Activated T-helper 17 cell treated with anti-CD3 and anti-CD28 coated beads, Interleukin-2, amount 50 U/mL, for 72 hours (primary cell): ENCODE measurements at regions not wholly inside any gene's neighbourhood (a gene's known extent, or its start where the extent isn't known, plus 50 kb on each side); places are given as distances from the start of the nearest gene placed in this dataset.
A peak's percentile ranks its signal among the peaks of the same experiment; 100 is the strongest.
"Not testable (repeated sequence)": the region's sequence is repeated elsewhere in the genome, so short reads cannot be mapped to it uniquely, and the experiment has no call there.

ENCODE experiments used
- ATAC-seq: fragments of 150-1000 bp; cut with Tn5 transposase; replicated peaks from 2 replicates; pipeline ENCODE4 v1.10.0; 2021; ENCODE audit warnings: mild to moderate bottlenecking, moderate library complexity
- H3K27ac Mint-ChIP-seq: one replicate; pipeline ENCODE4 v1.8.0; 2022; ENCODE audit warnings: mixed read lengths
- H3K27me3 Mint-ChIP-seq: one replicate; pipeline ENCODE4 v1.8.0; 2022; ENCODE audit warnings: mixed read lengths
- H3K36me3 Mint-ChIP-seq: one replicate; pipeline ENCODE4 v1.8.0; 2022; ENCODE audit warnings: low read depth, mild to moderate bottlenecking, mixed read lengths
- H3K4me1 Mint-ChIP-seq: one replicate; pipeline ENCODE4 v1.8.0; 2022; ENCODE audit warnings: mixed read lengths
- H3K4me3 Mint-ChIP-seq: one replicate; pipeline ENCODE4 v1.8.0; 2022; ENCODE audit warnings: mild to moderate bottlenecking, mixed read lengths
- H3K9me3 Mint-ChIP-seq: one replicate; pipeline ENCODE4 v1.8.0; 2022; ENCODE audit warnings: mixed read lengths

- no peak overlapping the region for H3K4me3 Mint-ChIP-seq
- ATAC-seq = no peak
- H3K27ac Mint-ChIP-seq = no peak overlapping the region
- H3K4me1 Mint-ChIP-seq = no peaks in the 10 kb centered on the region
- peaks cover 16% of the 10 kb centered on the region for H3K27me3 Mint-ChIP-seq
- H3K9me3 Mint-ChIP-seq = no peaks in the 10 kb centered on the region
- H3K36me3 Mint-ChIP-seq = no peaks in the 10 kb centered on the region
These were observed 332.3 kb downstream of the TMEM121 start for GRCh38 chr14:105858676-105859025.

- not testable (repeated sequence) for H3K4me3 Mint-ChIP-seq, H3K4me1 Mint-ChIP-seq, ATAC-seq, H3K9me3 Mint-ChIP-seq, H3K36me3 Mint-ChIP-seq, H3K27ac Mint-ChIP-seq
- H3K27me3 Mint-ChIP-seq = peaks cover 16% of the 10 kb centered on the region
These were observed 332.8 kb downstream of the TMEM121 start for GRCh38 chr14:105859073-105859716.

DNA sequence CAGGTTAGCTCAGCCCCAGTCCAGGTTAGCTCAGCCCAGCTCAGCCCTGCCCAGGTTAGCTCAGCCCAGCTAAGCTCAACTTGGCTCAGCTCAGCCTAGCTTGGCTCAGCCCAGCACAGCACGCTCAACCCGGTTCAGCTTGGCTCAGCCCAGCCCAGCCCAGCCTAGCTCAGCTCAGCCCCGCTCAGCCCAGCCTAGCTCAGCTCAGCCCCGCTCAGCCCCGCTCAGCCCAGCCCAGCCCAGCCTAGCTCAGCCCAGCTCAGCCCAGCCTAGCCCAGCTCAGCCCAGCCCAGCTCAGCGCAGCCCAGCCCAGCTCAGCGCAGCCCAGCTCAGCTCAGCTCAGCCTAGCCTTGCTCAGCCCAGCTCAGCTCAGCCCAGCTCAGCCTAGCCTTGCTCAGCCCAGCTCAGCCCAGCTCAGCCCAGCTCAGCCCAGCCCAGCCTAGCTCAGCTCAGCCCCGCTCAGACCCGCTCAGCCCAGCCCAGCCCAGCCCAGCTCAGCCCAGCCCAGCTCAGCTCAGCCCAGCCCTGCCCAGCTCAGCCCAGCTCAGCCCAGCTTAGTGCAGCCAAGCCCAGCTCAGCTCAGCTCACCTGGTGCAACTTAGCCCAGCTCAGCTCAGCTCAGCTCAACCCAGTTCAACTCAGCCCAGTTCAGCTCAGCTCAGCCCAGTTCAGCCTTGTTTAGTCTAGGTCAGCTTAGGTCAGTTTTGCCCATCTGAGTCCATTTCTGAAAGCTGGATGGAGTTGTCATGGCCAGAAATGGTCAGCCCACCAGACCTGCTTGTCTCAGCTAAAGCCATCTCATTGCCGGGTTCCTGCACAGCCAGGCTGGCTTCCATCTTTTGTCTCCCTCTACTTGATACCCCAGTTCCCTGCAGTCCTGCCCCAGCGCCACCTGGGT lies 333.6 kb downstream of the TMEM121 start:
- H3K27me3 Mint-ChIP-seq = peaks cover 16% of the 10 kb centered on the region
- peak; percentile 22 for ATAC-seq
- H3K27ac Mint-ChIP-seq = no peak overlapping the region
- no peaks in the 10 kb centered on the region for H3K9me3 Mint-ChIP-seq
- H3K36me3 Mint-ChIP-seq = no peaks in the 10 kb centered on the region
- H3K4me3 Mint-ChIP-seq = no peak overlapping the region
- H3K4me1 Mint-ChIP-seq = no peaks in the 10 kb centered on the region

DNA sequence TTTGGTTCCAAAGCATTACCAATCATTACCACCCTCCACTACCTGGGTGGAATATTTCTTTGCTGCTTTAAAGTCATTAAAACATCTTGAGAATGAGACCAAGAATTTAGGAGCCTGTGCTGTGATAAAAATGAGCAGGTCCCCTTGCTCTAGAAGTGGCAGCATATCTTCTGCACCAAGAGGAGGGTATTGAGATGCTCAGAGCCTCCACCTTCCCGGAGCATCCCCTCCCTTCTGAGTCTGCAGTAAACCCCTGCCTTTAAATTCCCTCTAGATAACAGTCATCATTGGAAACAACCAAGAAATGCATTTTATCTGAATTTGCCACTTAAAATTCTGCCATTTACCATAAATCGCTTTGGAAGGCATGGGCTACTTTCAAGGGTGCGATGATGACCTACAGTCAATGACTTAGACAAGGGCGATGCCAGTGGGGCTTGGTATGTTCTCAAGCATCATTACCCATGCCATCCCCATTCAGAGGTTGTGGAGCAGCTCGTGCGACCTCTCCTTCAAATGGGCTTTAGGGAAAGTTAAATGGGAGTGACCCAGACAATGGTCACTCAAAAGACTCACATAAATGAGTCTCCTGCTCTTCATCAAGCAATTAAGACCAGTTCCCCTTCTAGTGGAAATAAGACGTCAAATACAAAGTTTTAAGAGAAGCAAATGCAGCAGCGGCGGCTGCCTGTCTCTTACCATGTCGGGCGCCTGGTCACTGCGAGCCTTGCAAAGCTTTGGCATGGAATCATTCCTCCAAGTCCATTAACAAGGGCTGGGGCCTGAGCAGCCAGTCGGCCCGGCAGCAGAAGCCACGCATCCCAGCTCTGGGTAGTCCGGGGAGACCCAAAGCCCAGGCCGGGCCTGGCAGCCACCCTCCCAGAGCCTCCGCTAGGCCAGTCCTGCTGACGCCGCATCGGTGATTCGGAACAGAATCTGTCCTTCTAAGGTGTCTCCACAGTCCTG lies 334.5 kb downstream of the TMEM121 start:
- no peaks in the 10 kb centered on the region for H3K36me3 Mint-ChIP-seq
- peaks cover 14% of the 10 kb centered on the region for H3K27me3 Mint-ChIP-seq
- H3K4me3 Mint-ChIP-seq = peak overlapping the region; percentile 47
- H3K4me1 Mint-ChIP-seq = no peaks in the 10 kb centered on the region
- no peaks in the 10 kb centered on the region for H3K9me3 Mint-ChIP-seq
- no peak for ATAC-seq
- no peak overlapping the region for H3K27ac Mint-ChIP-seq

- Mint-ChIP-seq H3K27ac (no peak overlapping the region), H3K9me3 (no peaks in the 10 kb centered on the region), H3K36me3 (no peaks in the 10 kb centered on the region), H3K4me3 (peak overlapping the region; percentile 47), H3K4me1 (no peaks in the 10 kb centered on the region), H3K27me3 (peaks cover 13% of the 10 kb centered on the region)
- peak; percentile 57 for ATAC-seq
These were observed 335.6 kb downstream of the TMEM121 start for GRCh38 chr14:105861985-105862465.

GRCh38 chr14:105862581-105863239 lies 336.3 kb downstream of the TMEM121 start:
- Mint-ChIP-seq H3K27ac (no peak overlapping the region), H3K4me1 (no peaks in the 10 kb centered on the region), H3K36me3 (no peaks in the 10 kb centered on the region), H3K9me3 (no peaks in the 10 kb centered on the region), H3K27me3 (peaks cover 13% of the 10 kb centered on the region), H3K4me3 (no peak overlapping the region)
- ATAC-seq = no peak

GRCh38 chr14:105863296-105864108 lies 337.1 kb downstream of the TMEM121 start:
- no peak overlapping the region for H3K27ac Mint-ChIP-seq
- H3K27me3 Mint-ChIP-seq = peaks cover 13% of the 10 kb centered on the region
- no peaks in the 10 kb centered on the region for H3K4me1 Mint-ChIP-seq
- no peaks in the 10 kb centered on the region for H3K9me3 Mint-ChIP-seq
- no peak for ATAC-seq
- H3K4me3 Mint-ChIP-seq = no peak overlapping the region
- H3K36me3 Mint-ChIP-seq = no peaks in the 10 kb centered on the region

- Mint-ChIP-seq H3K27me3 (peaks cover 13% of the 10 kb centered on the region), H3K27ac (no peak overlapping the region), H3K4me1 (no peaks in the 10 kb centered on the region), H3K4me3 (no peak overlapping the region), H3K9me3 (no peaks in the 10 kb centered on the region), H3K36me3 (no peaks in the 10 kb centered on the region)
- no peak for ATAC-seq
These were observed 337.7 kb downstream of the TMEM121 start for GRCh38 chr14:105864116-105864515.

DNA sequence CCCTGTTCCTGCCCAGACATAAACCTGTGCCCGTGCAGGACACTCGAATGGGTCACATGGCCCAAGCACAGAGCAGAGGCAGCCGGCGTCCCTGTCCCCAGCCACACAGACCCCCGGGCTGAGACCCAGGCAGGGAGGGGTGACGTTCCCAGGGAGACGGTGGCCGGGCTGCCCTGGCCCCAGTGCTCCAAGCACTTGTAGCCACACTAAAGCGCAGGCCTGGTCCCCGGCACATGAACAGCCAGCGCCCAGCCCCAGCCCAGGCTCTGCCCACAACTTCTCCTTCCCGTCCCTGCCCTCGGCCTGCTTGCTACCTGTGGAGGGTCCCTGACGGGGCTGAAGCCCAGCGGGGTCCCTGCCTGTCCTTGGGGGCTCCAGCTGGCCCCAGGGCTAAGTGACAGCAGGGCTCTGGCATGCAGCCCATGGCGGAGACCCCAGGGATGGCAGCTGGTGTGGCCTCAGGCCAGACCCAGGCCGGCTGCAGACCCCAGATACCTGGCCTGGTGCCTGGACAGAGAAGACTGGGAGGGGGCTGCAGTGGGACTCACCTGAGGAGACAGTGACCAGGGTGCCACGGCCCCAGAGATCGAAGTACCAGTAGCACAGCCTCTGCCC lies 338.4 kb downstream of the TMEM121 start:
- ATAC-seq = no peak
- Mint-ChIP-seq H3K4me1 (no peaks in the 10 kb centered on the region), H3K9me3 (no peaks in the 10 kb centered on the region), H3K36me3 (no peaks in the 10 kb centered on the region), H3K27ac (no peak overlapping the region), H3K4me3 (no peak overlapping the region), H3K27me3 (peaks cover 13% of the 10 kb centered on the region)

GRCh38 chr14:105865266-105865903 lies 339.0 kb downstream of the TMEM121 start:
- H3K36me3 Mint-ChIP-seq = no peaks in the 10 kb centered on the region
- ATAC-seq = no peak
- no peak overlapping the region for H3K27ac Mint-ChIP-seq
- H3K9me3 Mint-ChIP-seq = no peaks in the 10 kb centered on the region
- no peak overlapping the region for H3K4me3 Mint-ChIP-seq
- H3K27me3 Mint-ChIP-seq = peaks cover 11% of the 10 kb centered on the region
- no peaks in the 10 kb centered on the region for H3K4me1 Mint-ChIP-seq

DNA sequence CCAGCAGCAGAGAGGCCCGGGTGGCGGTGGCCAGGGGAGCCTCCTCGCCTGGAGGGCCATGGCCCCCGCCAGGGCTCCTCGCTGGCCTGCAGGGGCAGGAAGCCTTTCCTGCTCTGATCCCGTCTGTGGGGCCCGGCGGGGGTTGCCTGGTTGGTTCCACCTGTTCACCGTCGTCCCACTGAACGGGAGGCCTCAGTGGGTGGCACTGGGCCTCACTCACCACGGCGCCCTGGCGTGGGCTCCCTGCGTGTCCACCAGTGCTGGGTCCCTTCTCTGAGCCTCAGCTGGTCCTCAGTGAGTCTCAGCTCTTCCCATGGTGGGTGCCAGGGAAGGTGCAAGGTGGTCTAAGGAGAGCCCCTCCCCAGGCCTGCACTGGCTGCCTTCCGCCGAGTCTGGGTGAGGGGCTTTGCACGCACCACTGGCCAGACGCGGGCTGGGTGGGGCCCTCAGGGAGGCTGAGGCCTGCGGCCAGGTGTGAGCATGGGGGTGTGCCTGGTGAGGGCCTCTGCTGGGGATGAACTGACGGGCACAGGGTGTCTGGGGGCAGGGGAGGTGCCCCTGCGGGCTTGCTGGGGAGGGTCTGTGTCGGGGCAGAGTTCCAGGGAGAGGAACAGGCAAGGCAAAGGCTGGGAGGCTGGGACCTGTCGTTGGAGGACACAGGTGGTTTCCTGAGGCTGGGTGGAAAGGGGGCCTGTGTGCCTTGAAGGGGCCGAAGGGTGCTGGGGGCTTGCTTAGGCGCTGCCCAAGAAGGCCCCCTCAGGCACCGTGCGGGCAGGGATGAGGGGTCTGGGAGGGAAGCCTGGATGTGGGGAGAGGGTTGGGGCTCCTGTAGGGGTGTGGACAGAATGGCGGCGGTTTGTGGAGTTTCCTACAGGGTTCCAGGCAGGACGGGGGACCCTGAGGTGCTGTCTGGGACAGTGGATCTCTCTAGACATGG lies 339.8 kb downstream of the TMEM121 start:
- Mint-ChIP-seq H3K27ac (no peak overlapping the region), H3K36me3 (no peaks in the 10 kb centered on the region), H3K27me3 (peaks cover 5% of the 10 kb centered on the region), H3K4me3 (no peak overlapping the region), H3K4me1 (no peaks in the 10 kb centered on the region), H3K9me3 (no peaks in the 10 kb centered on the region)
- no peak for ATAC-seq

- no peaks in the 10 kb centered on the region for H3K9me3 Mint-ChIP-seq
- H3K4me3 Mint-ChIP-seq = no peak overlapping the region
- no peak for ATAC-seq
- no peak overlapping the region for H3K27ac Mint-ChIP-seq
- peaks cover 5% of the 10 kb centered on the region for H3K27me3 Mint-ChIP-seq
- H3K4me1 Mint-ChIP-seq = no peaks in the 10 kb centered on the region
- H3K36me3 Mint-ChIP-seq = no peaks in the 10 kb centered on the region
These were observed 340.5 kb downstream of the TMEM121 start for GRCh38 chr14:105866841-105867321.
